Adipocyte (in vitro differentiated cells): ENCODE measurements at regions not wholly inside any gene's neighbourhood (a gene's known extent, or its start where the extent isn't known, plus 50 kb on each side); places are given as distances from the start of the nearest gene placed in this dataset.
"Not testable (repeated sequence)": the region's sequence is repeated elsewhere in the genome, so short reads cannot be mapped to it uniquely, and the experiment has no call there.

Source experiments
- DNase-seq: peaks from one replicate; pipeline ENCODE4 v3.0.0-alpha.2; 2015; ENCODE audit warnings: low read depth
- H3K27me3 ChIP-seq: replicated peaks from 2 replicates; pipeline ENCODE4 v1.7.0; 2013; ENCODE audit warnings: mild to moderate bottlenecking, low read length, moderate library complexity; ENCODE audit not compliant: control insufficient read depth, insufficient read depth
- H3K36me3 ChIP-seq: 2 replicates; pipeline ENCODE4 v1.7.0; 2013; ENCODE audit warnings: low read length, mild to moderate bottlenecking, moderate library complexity; ENCODE audit not compliant: control insufficient read depth, insufficient read depth, severe bottlenecking
- H3K4me1 ChIP-seq: 2 replicates; pipeline ENCODE4 v1.7.0; 2013; ENCODE audit warnings: mild to moderate bottlenecking, low read length, moderate library complexity; ENCODE audit not compliant: control insufficient read depth, insufficient read depth
- H3K4me3 ChIP-seq: 2 replicates; pipeline ENCODE4 v1.7.0; 2013; ENCODE audit warnings: mild to moderate bottlenecking, low read length, moderate library complexity
- H3K9ac ChIP-seq: 2 replicates; pipeline ENCODE4 v1.7.0; 2013; ENCODE audit warnings: mild to moderate bottlenecking, low read length, moderate library complexity
- H3K9me3 ChIP-seq: 2 replicates; pipeline ENCODE4 v1.7.0; 2013; ENCODE audit warnings: mild to moderate bottlenecking, low read length, moderate library complexity; ENCODE audit not compliant: control insufficient read depth

DNA sequence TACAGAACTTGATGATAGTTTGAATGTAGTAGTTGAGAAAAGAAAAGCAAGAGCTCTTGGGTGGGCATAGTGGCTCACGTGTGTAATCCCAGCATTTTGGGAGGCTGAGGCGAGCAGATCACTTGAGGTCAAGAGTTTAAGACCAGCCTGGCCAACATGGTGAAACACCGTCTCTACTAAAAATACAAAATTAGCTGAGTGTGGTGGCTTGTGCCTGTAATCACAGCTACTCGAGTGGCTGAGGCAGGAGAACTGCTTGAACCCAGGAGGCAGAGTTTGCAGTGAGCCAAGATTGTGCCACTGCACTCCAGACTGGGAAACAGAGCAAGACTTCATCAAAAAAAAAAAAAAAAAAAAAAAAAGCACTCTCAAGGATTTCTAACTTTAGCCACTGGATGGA lies 900.2 kb upstream of the WWC1 start:
- not testable (repeated sequence) for H3K4me3 ChIP-seq, DNase-seq, H3K36me3 ChIP-seq, H3K9ac ChIP-seq, H3K9me3 ChIP-seq, H3K4me1 ChIP-seq, H3K27me3 ChIP-seq

DNA sequence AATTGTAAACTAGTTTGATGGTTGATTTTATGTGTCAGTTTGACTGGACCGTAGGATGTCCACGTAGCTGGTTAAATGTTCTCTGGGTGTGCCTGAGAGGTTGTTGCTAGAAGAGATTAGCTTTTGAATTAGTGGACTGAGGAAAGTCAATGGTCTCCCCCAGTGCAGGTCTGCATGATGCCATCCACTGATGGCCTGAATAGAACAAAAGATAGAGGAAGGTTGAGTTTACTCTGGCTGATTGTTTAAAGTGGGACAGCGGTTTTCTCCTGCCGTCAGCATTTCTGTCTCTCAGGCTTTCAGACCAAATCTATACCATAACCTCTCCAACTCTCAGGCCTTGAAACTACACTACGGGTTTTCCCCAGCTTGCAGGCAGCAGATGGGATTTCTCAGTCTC lies 899.2 kb upstream of the WWC1 start:
- H3K4me3 ChIP-seq = no peak overlapping the region
- no peak for DNase-seq
- no peaks in the 10 kb centered on the region for H3K4me1 ChIP-seq
- H3K9ac ChIP-seq = no peak overlapping the region
- H3K36me3 ChIP-seq = no peaks in the 10 kb centered on the region
- H3K9me3 ChIP-seq = no peaks in the 10 kb centered on the region
- no peaks in the 10 kb centered on the region for H3K27me3 ChIP-seq

DNA sequence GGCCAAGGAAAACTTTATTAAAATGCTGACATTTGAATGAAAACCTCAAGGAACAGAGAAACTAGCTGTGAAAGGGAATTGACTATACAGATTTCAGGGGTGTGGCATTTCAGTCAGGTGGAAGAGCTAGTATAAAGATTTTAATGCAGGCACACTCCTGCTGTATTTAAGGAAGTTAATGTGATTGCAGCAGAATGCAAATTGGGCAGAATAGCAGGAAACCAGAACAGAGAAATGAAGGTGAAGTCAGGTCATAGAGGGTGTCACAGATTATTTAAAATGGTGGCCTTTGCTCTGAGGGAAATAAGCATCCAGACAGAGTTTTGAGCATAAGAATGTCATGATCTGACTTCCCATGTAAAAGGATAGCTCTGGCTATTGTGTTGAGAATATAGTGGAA lies 898.1 kb upstream of the WWC1 start:
- DNase-seq = no peak
- Histone ChIP-seq H3K4me1 (no peaks in the 10 kb centered on the region), H3K9ac (no peak overlapping the region), H3K27me3 (no peaks in the 10 kb centered on the region), H3K9me3 (no peaks in the 10 kb centered on the region), H3K4me3 (no peak overlapping the region), H3K36me3 (no peaks in the 10 kb centered on the region)

DNA sequence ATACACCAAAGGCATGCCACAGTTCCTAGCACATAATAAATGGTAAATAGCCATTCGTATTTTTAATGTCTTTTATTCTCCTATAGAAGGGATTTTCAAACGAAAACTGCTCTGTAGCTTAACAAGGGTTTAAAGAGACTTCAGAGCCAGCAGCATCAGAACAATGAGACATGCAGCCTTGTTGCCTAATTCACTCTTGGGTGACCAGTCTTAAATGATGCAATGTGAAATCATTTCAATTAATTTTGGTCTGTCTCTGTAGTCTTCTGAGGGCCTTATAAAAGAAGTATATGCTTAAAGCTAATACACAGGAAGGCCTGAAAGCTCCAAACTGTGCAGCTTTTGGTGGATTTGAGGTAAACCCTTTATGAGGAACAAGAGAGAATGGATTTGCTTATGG lies 888.8 kb upstream of the WWC1 start:
- no peak overlapping the region for H3K9ac ChIP-seq
- no peak for DNase-seq
- H3K9me3 ChIP-seq = no peaks in the 10 kb centered on the region
- H3K4me1 ChIP-seq = no peaks in the 10 kb centered on the region
- no peak overlapping the region for H3K4me3 ChIP-seq
- no peaks in the 10 kb centered on the region for H3K27me3 ChIP-seq
- no peaks in the 10 kb centered on the region for H3K36me3 ChIP-seq

DNA sequence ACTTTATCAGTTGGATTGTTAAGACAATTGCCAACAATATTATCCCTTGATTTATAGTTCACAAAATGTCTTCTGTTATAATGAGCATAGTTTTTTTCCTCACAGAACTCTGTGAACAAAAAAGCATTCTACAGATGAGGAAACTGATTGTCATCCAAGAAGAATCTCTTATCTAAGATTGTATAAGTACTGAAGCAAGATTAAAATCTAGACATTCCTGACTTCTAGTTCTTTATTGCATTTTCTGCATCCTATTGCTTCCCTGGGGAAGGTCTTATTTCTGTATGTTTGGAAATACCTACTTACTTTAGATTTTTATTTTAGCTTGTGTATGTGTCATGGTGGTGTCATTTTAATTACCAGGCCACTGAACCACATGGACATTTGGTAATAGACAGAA lies 884.9 kb upstream of the WWC1 start:
- H3K4me1 ChIP-seq = no peaks in the 10 kb centered on the region
- no peak for DNase-seq

DNA sequence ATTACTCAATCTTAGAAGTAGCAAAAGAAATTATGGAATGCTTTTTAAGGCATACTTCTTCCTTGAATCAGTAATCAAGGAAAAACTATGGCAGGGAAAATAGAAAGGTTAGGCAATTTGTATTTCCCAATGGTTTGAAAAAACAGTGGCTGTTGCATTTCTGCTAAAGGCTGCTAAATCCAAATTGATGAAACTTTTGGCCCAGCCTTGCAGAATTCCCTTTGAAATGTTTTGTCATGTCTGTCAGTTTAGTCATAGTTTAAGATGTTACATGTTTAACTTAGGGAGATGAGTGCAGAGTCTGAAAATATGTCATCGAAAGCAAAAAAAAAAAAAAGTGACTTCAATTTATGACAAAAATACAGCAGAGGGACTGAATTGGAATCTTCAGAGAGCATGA lies 878.9 kb upstream of the WWC1 start:
- no peaks in the 10 kb centered on the region for H3K36me3 ChIP-seq
- no peaks in the 10 kb centered on the region for H3K9me3 ChIP-seq
- no peak overlapping the region for H3K4me3 ChIP-seq
- H3K4me1 ChIP-seq = no peaks in the 10 kb centered on the region
- no peak overlapping the region for H3K9ac ChIP-seq
- H3K27me3 ChIP-seq = no peaks in the 10 kb centered on the region
- DNase-seq = no peak

More for the DNA sequence above, 884.9 kb upstream of the WWC1 start:
- H3K4me3 ChIP-seq = no peak overlapping the region
- H3K9ac ChIP-seq = no peak overlapping the region
- H3K9me3 ChIP-seq = no peaks in the 10 kb centered on the region
- H3K27me3 ChIP-seq = no peaks in the 10 kb centered on the region
- no peaks in the 10 kb centered on the region for H3K36me3 ChIP-seq

DNA sequence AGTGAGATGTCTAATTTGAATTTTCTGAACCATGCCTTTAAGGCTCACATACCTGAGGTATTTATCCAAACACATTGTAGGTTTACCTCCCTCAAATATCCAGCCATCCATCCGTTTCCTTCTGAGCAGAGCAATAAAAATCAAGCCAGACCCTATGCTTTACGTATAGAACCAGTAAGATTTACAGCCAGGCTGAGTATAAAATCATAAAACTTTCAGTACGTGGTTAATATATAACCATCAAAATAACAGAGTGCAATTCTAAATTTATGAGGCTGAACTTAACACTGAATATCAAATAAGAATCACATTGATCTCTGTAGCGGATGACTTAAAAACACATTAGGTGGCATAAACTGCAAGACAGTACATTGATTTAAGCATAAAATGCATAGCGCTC lies 877.9 kb upstream of the WWC1 start:
- H3K36me3 ChIP-seq = no peaks in the 10 kb centered on the region
- no peaks in the 10 kb centered on the region for H3K27me3 ChIP-seq
- H3K4me1 ChIP-seq = no peaks in the 10 kb centered on the region
- H3K9ac ChIP-seq = no peak overlapping the region
- no peak for DNase-seq
- H3K9me3 ChIP-seq = no peaks in the 10 kb centered on the region
- H3K4me3 ChIP-seq = no peak overlapping the region

DNA sequence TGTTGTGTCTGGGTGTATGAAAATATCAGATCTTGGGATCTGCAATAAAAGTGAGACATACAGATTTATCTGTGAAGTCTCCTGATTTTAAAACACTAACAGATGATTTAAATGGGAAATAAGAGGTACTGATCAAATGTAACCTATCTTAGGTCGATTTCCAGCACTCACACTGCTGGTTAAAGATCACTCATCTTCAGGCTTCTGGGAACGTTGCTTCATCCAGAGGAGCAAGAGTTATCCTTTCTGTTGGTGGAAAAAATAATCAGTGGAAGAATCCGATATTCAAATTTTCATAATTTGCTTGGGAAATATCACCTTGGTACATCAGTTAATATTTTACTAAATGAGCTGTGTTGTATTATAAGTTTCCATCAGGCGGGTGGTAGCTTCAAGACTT lies 876.8 kb upstream of the WWC1 start:
- H3K4me3 ChIP-seq = no peak overlapping the region

DNA sequence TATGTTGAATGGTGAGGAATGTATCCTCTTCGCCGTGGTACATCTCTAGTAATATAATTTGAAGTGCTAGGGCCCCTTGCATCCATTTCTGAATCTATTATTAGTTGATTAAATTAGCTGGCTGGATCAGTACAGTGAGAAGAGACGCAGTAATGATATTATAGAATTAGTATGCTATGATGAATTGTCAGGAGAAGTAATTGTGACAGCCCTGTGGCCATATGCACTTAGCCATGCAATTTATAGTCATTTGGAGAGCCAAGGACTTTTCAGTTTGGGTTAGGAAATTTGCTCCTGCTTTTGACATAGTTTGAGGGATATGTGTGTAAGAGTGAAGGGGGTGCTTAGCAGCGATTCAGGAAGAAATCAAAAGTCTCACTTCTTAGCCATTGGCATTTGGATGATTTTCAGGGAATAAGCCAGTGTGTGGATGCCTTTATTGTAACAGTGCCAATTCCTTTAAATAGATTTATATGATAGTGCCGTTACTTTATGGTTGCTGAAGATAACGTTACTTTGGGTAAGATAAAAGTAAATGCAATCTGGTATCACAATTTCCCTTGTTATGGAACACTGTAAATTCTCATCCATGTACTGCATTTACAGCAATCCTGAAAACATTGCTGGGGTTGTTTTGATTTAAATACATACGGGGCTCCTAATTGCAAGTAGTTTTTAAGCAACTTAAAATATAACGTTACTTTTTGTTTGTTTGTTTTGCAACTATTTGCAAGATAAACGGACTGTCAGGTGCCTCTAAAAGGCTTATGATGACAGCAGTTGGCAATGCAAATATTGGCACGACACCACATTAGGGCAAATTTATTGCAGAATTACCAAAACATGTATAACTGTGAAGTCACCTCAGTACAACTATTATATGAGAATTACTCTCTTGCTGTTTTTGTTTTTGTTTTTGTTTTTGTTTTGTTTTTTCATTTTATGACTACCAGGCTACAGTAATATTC lies 875.4 kb upstream of the WWC1 start:
- no peaks in the 10 kb centered on the region for H3K9me3 ChIP-seq
- no peak overlapping the region for H3K9ac ChIP-seq
- no peak for DNase-seq
- no peak overlapping the region for H3K4me3 ChIP-seq
- no peaks in the 10 kb centered on the region for H3K36me3 ChIP-seq
- H3K4me1 ChIP-seq = no peaks in the 10 kb centered on the region
- H3K27me3 ChIP-seq = no peaks in the 10 kb centered on the region

More for the DNA sequence above, 876.8 kb upstream of the WWC1 start:
- Histone ChIP-seq H3K36me3 (no peaks in the 10 kb centered on the region), H3K9me3 (no peaks in the 10 kb centered on the region), H3K4me1 (no peaks in the 10 kb centered on the region), H3K27me3 (no peaks in the 10 kb centered on the region), H3K9ac (no peak overlapping the region)
- no peak for DNase-seq

DNA sequence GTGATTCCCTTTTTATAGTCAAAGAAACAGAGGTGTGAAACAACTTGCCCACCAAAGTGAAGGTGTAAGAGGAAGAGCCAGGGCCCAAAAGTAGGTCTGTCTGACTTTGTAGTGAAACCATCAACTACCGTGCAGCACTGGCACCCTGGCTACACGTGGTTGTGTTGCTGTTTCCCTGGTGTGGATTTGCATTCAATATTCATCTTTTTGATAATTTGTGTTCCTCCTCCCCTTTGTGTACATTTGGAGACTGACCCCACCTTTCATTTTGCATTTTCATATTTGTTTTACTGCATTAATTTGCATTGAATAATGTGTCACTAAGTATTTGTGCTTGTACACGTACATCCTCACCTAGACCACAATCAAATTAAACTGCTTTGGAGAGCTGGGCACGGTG lies 873.8 kb upstream of the WWC1 start:
- no peak for DNase-seq
- H3K4me3 ChIP-seq = no peak overlapping the region
- H3K9ac ChIP-seq = no peak overlapping the region
- H3K9me3 ChIP-seq = no peaks in the 10 kb centered on the region
- no peaks in the 10 kb centered on the region for H3K4me1 ChIP-seq
- no peaks in the 10 kb centered on the region for H3K36me3 ChIP-seq
- H3K27me3 ChIP-seq = no peaks in the 10 kb centered on the region

DNA sequence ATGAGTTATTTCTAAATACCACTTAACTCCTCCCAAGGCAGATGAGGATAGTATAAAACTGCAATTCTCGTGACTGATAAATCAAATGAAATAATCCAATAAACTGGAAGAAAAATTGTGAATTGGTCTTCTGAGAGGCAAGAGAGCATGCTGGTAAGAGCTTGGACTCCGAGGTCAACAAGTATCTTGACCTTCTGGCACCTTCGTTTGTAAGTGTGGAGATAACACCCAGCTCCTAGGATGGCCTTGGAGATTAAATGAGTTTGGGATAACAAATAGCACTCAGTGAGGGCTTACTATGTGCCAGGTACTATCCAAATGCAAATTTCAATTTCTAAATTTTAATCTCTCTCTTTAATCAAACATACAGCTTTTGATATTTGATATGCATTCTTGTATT lies 866.3 kb upstream of the WWC1 start:
- Histone ChIP-seq H3K4me3 (no peak overlapping the region), H3K9ac (no peak overlapping the region), H3K27me3 (no peaks in the 10 kb centered on the region), H3K4me1 (no peaks in the 10 kb centered on the region), H3K9me3 (no peaks in the 10 kb centered on the region), H3K36me3 (no peaks in the 10 kb centered on the region)
- no peak for DNase-seq

DNA sequence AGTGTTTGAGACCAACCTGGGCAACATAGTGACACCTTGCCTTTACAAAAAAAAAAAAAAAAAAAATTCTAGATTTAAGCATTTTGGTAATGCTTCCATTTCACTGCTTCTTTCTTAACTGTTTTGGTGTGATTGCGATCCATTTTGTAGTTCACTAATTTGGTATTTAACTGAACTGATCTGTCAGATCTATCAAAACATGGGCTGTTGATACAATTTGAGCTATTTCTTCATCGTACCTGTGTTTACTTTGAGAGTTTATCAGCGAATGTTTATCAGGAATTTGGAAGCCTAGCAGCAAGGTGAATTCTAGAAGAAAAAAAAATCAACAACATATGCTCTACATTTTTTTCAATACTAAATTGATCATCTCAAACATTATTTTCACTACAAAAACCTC lies 864.9 kb upstream of the WWC1 start:
- Histone ChIP-seq H3K9me3 (peaks cover 3% of the 10 kb centered on the region), H3K4me1 (no peaks in the 10 kb centered on the region), H3K9ac (no peak overlapping the region), H3K4me3 (no peak overlapping the region), H3K36me3 (no peaks in the 10 kb centered on the region), H3K27me3 (no peaks in the 10 kb centered on the region)
- DNase-seq = no peak
